C4-2B (cell line): ENCODE measurements at regions not wholly inside any gene's neighbourhood (a gene's known extent, or its start where the extent isn't known, plus 50 kb on each side); places are given as distances from the start of the nearest gene placed in this dataset.
"Not testable (repeated sequence)": the region's sequence is repeated elsewhere in the genome, so short reads cannot be mapped to it uniquely, and the experiment has no call there.

Experiments
- H3K27ac ChIP-seq: fragments of 450-650 bp; 2 replicates; pipeline ENCODE4 v1.5.1; 2017
- ZFX ChIP-seq: fragments of 450-650 bp; IDR thresholded peaks from 2 replicates; pipeline ENCODE4 v1.6.1; 2017
- TF ChIP-seq, protein P1 (sequence below): fragments of 450-650 bp; conservative IDR thresholded peaks from 2 replicates; pipeline ENCODE4 v1.5.1; 2017; ENCODE audit warnings: mild to moderate bottlenecking

DNA sequence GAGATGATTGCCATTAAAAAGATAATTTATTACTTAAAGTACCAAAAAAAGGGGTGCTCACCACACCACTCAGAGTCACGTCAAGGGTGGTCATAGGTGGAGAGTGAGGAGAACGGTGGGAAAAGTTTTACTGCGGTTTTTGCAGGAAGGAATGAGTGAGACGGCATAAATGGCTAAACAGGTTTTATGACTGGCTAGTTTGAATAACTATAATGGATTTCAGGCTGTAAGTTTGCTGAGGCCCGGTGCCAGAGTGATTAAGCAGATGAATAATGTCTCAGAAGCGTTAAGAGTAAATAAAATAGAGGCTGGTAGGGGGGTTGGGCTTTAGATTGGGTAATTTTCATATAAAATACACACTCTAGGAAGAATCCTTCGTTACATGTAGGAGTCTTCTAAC, 1337.8 kb downstream of the AMY1C start:
- H3K27ac ChIP-seq = no peak overlapping the region
- TF ChIP-seq, protein P1, sequence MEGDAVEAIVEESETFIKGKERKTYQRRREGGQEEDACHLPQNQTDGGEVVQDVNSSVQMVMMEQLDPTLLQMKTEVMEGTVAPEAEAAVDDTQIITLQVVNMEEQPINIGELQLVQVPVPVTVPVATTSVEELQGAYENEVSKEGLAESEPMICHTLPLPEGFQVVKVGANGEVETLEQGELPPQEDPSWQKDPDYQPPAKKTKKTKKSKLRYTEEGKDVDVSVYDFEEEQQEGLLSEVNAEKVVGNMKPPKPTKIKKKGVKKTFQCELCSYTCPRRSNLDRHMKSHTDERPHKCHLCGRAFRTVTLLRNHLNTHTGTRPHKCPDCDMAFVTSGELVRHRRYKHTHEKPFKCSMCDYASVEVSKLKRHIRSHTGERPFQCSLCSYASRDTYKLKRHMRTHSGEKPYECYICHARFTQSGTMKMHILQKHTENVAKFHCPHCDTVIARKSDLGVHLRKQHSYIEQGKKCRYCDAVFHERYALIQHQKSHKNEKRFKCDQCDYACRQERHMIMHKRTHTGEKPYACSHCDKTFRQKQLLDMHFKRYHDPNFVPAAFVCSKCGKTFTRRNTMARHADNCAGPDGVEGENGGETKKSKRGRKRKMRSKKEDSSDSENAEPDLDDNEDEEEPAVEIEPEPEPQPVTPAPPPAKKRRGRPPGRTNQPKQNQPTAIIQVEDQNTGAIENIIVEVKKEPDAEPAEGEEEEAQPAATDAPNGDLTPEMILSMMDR = no peak
- no peak for TF ChIP-seq ZFX

DNA sequence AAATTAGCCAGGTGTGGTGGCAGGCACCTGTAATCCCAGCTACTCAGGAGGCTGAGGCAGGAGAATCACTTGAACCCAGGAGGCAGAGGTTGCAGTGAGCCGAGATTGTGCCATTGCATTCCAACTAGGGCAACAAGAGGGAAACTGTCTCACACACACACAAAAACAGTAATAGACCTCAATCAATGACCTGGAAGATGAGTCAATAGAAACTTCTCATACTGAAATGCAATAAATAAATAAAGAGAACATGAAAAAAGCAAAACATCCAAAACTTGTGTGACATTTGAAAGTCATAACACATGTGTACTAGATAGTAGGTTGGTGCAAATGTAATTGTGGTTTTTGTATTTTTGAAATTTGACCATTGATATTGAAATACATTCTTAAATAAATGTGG, 1338.5 kb downstream of the AMY1C start:
- no peak for TF ChIP-seq ZFX
- TF ChIP-seq, protein P1 = no peak
- peak overlapping the region; percentile 20 for H3K27ac ChIP-seq

DNA sequence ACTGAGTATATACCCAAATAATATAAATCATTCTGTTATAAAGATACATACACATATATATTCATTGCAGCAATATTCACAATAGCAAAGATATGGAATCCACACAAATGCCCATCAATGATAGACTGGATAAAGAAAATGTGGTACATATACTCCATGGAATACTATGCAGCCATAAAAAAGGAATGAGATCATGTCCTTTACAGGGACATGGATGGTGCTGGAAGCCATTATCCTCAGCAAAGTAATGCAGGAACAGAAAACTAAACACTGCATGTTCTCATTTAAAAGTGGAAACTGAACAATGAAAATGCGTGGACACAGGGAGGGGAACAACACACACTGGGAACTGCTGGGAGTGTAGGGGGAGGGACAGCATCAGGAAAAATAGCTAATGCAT, 1344.2 kb downstream of the AMY1C start:
- H3K27ac ChIP-seq = not testable (repeated sequence)

DNA sequence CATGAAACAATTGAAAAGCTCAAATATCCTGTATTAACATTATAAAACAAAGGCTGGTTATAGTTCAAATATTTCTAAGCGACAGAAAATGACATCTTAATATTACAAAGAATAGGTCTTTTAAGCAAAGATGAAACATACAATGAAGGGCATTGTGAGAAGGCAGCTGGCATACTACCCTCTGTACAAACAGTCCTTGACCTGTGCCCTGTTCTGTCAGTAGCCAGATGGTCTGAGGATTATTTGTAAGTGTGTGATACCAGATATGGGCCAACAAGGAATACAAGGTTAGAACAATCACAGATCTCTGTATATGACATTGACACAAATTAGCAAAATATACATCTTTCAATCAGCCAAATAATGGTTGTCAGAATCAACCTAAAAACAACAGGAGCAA, 1350.4 kb downstream of the AMY1C start:
- no peak for TF ChIP-seq ZFX
- H3K27ac ChIP-seq = no peak overlapping the region

DNA sequence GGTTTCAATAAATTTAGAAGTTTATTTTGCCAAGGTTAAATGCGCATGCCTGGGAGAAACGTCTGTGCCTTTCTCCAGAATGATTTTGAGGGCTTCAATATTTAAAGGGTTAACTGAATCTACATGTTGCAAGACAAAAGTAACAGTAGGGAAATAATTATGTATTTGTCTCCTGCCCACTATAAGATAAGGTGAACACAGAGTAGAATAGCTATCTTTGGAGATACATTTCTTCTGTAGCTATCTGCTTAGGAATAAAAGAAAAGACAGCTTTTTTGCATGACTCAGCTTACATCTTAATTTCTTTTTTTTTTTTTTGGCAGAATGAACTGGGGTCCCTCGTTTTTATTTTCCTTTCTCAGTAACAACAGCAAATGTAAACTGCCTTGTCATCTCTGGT, 1351.6 kb downstream of the AMY1C start:
- no peak overlapping the region for H3K27ac ChIP-seq
- TF ChIP-seq, protein P1 = no peak

DNA sequence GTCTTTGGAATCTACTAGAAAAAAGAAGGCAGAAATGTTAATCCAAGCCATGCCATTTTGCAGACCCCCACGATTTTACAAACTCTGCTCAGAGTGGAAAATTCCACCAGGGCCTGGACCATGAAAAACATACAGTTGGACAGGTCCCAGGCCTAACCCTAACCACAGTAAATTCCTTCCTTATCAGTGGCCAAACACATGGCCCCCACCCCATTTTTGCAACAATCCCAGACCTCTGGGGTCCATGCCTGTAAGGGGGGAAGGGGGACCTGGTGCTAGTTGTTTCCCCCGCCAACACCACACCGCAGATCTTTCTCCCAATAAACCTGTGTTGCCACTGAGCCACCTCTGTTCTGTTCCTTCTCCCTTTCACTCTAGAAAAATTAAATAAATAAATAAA, 1352.7 kb downstream of the AMY1C start:
- TF ChIP-seq, protein P1 = no peak
- no peak for TF ChIP-seq ZFX
- no peak overlapping the region for H3K27ac ChIP-seq

DNA sequence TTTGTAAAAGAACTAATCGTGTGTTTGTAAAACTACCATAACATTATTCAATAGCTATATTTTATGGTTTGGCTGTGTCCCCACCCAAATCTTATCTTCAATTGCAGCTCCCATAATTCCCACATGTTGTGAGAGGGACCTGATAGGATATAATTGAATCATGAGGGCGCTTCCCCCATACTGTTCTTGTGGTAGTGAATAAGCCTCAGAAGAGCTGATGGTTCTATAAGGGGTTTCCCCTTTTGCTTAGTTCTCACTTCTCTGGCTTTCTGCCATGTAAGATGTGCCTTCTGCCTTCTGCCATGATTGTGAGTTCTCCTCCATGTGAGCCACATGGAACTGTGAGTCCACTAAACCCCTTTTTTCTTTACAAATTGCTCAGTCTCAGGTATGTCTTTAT, 1372.3 kb downstream of the AMY1C start:
- TF ChIP-seq, protein P1 = no peak
- TF ChIP-seq ZFX = no peak

DNA sequence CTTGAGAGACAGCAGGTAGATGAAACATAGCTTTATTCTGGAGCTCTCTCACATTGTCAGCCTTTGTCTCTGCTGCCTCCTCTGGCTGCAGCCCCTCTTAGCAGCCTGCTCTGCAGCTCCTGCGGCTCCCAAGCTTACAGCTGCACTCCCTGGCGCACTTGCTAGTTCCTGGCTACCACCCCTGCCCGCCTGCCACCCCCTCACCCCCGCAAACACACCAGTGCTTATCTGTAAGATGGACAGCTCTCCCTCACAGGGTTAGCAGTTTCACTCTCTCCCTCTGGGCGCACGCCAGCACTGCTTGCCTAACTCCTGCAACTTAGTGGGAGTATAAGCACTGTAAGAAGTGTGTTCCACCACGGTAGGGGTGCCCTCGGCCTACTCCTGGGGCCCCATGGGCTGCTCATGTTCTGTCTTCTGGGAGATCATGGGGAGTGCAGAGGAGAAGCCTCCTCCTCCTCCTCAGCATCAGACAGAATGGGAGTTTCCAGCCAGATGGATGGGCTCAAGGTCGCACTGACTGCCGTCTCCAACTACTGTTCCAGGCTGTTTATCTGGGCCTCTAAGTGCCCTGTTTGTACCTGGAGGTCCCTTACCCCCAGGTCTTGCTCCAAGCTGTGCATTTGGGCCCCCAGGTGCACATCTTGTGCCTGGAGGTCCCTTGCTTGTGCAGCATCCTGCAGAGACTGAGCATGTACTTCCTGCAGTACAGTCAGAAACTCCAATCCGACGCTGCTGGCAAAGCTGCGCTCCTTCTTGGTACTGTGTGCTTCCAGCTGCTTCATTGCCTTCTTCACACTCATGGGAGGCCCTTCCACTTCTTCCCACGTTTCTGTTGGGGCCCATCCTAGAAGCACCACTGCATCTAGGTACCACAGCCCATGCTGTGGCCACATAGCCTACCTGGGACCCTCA, 1388.1 kb downstream of the AMY1C start:
- TF ChIP-seq ZFX = no peak
- TF ChIP-seq, protein P1 = peak; percentile 34
- H3K27ac ChIP-seq = peak overlapping the region; percentile 0; the same call in 1 of the 2 replicates

More for the DNA sequence above, 1372.3 kb downstream of the AMY1C start:
- H3K27ac ChIP-seq = no peak overlapping the region
